KMS-11 (cell line): ENCODE measurements at regions not wholly inside any gene's neighbourhood (a gene's known extent, or its start where the extent isn't known, plus 50 kb on each side); places are given as distances from the start of the nearest gene placed in this dataset.

Experiments used
- H2AFZ ChIP-seq: fragments of 200-600 bp; sonication (generic); 2 replicates; pipeline ENCODE4 v1.6.1; 2016; ENCODE audit warnings: antibody characterized with exemption, mixed run types, low read depth
- H3K27ac ChIP-seq: fragments of 200-600 bp; sonication (generic); 2 replicates; pipeline ENCODE4 v1.6.1; 2016; ENCODE audit warnings: mild to moderate bottlenecking, mixed run types
- H3K27me3 ChIP-seq: fragments of 200-600 bp; sonication (generic); 2 replicates; pipeline ENCODE4 v1.6.1; 2017; ENCODE audit warnings: mild to moderate bottlenecking, low read depth, mixed run types, moderate library complexity; ENCODE audit not compliant: insufficient read depth
- H3K36me3 ChIP-seq: fragments of 200-600 bp; sonication (generic); 2 replicates; pipeline ENCODE4 v1.6.1; 2017; ENCODE audit warnings: mild to moderate bottlenecking, mixed run types; ENCODE audit not compliant: insufficient read depth
- H3K4me1 ChIP-seq: fragments of 200-600 bp; sonication (generic); 2 replicates; pipeline ENCODE4 v1.6.1; 2016; ENCODE audit warnings: mild to moderate bottlenecking, low read depth, mixed run types; ENCODE audit not compliant: poor library complexity, severe bottlenecking
- H3K4me2 ChIP-seq: fragments of 200-600 bp; sonication (generic); 2 replicates; pipeline ENCODE4 v1.7.0; 2016; ENCODE audit warnings: mild to moderate bottlenecking, mixed run types
- H3K4me3 ChIP-seq: fragments of 200-600 bp; sonication (generic); IDR thresholded peaks from 2 replicates; pipeline ENCODE4 v1.6.1; 2017; ENCODE audit warnings: low read depth, low read length, mixed read lengths; ENCODE audit not compliant: insufficient read depth
- H3K79me2 ChIP-seq: fragments of 200-600 bp; sonication (generic); 2 replicates; pipeline ENCODE4 v1.6.1; 2016; ENCODE audit warnings: low read depth, mixed run types; ENCODE audit not compliant: insufficient read depth
- H3K9ac ChIP-seq: fragments of 200-600 bp; sonication (generic); 2 replicates; pipeline ENCODE4 v1.6.1; 2016; ENCODE audit warnings: mild to moderate bottlenecking, mixed run types
- H4K20me1 ChIP-seq: fragments of 200-600 bp; sonication (generic); 2 replicates; pipeline ENCODE4 v1.6.1; 2016; ENCODE audit warnings: mild to moderate bottlenecking, mixed run types; ENCODE audit not compliant: insufficient read depth
- TF ChIP-seq, protein P1 (sequence below): fragments of 200-600 bp; sonication (generic); conservative IDR thresholded peaks from 2 replicates; pipeline ENCODE4 v1.6.1; 2017; ENCODE audit warnings: low read depth, mild to moderate bottlenecking, antibody characterized with exemption, low read length, moderate library complexity, mixed read lengths

DNA sequence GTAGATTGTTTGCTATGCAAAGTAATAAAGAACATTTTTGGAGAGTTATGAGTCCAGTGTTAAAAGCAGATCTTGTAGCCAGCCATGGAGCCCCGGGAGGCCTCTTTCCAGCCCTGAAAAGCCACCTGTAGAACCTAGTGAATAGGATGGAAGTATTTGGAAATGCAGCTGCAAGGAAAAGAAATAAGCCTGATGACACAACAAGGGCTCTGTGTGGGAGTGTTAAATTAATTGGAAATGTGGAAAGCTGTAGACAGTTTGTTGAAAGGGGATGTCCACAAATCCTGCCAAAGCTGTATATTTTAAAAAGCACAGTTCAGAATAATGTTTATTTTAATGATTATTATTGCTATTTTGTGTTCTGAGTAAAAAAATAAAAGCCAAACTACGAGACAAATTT is 152.5 kb upstream of the GHR start:
- H3K36me3 ChIP-seq: no peaks in the 10 kb centered on the region
- no peak overlapping the region for H3K9ac ChIP-seq
- H3K4me1 ChIP-seq: no peaks in the 10 kb centered on the region
- H3K27ac ChIP-seq: no peak overlapping the region
- no peaks in the 10 kb centered on the region for H4K20me1 ChIP-seq
- H3K79me2 ChIP-seq: no peaks in the 10 kb centered on the region
- H3K27me3 ChIP-seq: no peaks in the 10 kb centered on the region
- no peak overlapping the region for H3K4me2 ChIP-seq
- H2AFZ ChIP-seq: no peak overlapping the region
- no peak overlapping the region for H3K4me3 ChIP-seq
- TF ChIP-seq, protein P1, sequence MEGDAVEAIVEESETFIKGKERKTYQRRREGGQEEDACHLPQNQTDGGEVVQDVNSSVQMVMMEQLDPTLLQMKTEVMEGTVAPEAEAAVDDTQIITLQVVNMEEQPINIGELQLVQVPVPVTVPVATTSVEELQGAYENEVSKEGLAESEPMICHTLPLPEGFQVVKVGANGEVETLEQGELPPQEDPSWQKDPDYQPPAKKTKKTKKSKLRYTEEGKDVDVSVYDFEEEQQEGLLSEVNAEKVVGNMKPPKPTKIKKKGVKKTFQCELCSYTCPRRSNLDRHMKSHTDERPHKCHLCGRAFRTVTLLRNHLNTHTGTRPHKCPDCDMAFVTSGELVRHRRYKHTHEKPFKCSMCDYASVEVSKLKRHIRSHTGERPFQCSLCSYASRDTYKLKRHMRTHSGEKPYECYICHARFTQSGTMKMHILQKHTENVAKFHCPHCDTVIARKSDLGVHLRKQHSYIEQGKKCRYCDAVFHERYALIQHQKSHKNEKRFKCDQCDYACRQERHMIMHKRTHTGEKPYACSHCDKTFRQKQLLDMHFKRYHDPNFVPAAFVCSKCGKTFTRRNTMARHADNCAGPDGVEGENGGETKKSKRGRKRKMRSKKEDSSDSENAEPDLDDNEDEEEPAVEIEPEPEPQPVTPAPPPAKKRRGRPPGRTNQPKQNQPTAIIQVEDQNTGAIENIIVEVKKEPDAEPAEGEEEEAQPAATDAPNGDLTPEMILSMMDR: no peak

DNA sequence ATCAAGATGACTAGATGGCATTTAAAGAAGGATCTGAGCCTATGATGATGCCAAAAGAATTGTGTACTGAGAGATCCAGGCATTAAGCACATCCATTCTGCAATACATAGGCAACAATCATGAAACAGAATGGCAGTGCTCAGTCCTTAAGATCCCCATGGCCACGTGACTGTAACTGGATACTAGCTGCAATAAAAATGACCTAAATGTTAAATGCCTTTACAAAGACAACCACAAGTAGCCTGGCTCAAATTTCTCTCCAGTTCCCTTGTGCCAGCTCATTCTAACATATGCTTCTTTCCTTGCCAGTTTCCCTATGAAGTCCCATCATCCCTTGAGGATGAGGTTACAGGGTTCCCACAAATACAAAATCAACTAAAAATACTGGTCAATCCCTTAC is 148.3 kb upstream of the GHR start:
- H3K27ac ChIP-seq: no peak overlapping the region
- TF ChIP-seq, protein P1: no peak
- no peaks in the 10 kb centered on the region for H3K4me1 ChIP-seq
- H4K20me1 ChIP-seq: no peaks in the 10 kb centered on the region
- no peaks in the 10 kb centered on the region for H3K27me3 ChIP-seq
- H2AFZ ChIP-seq: no peak overlapping the region
- H3K36me3 ChIP-seq: no peaks in the 10 kb centered on the region
- H3K4me2 ChIP-seq: no peak overlapping the region
- H3K79me2 ChIP-seq: no peaks in the 10 kb centered on the region
- no peak overlapping the region for H3K9ac ChIP-seq
- H3K4me3 ChIP-seq: no peak overlapping the region

DNA sequence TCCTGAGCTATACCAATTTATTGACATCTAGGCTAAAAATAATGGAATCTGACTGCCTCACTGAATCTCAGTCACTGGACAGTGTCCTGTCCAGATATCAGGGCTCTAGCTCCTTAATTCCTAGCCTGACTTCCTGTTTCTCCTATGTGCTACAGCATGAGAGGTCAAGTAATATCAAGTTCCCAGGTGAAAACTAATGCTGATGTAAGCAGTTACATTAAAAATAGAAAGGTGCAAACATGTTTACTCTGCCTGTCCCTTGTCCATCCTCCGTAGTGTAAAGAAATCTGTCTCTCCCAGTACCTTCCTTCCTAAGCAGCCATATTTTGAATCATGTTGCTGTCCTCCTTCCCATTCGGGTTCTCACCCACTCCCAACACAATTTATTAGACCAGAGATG is 145.9 kb upstream of the GHR start:
- Histone ChIP-seq H3K9ac (no peak overlapping the region), H3K4me1 (no peaks in the 10 kb centered on the region), H3K27ac (no peak overlapping the region), H3K27me3 (no peaks in the 10 kb centered on the region), H3K79me2 (no peaks in the 10 kb centered on the region), H3K4me2 (no peak overlapping the region), H3K36me3 (no peaks in the 10 kb centered on the region), H4K20me1 (no peaks in the 10 kb centered on the region), H3K4me3 (no peak overlapping the region), H2AFZ (no peak overlapping the region)
- TF ChIP-seq, protein P1: no peak

DNA sequence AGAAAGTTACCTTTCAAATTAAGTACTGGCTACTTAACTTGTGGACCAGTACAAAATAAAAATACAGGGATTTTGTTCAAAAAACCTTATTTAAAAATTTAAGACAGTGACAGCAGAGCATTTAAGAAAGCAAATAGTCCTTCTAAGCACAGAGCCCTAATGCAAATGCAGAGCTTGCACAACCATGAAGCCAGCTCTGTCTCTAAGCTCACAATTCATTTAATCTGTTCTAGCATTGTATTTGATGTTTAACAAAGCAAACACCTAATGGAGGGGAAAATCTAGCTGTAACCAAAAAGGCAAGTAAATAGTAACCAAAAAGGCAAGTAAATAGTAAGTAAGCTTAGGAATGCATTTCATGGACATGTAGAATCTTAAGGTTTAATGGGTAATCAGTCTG is 138.7 kb upstream of the GHR start:
- Histone ChIP-seq H3K27ac (no peak overlapping the region), H4K20me1 (no peaks in the 10 kb centered on the region), H3K9ac (no peak overlapping the region), H3K4me1 (no peaks in the 10 kb centered on the region), H2AFZ (no peak overlapping the region), H3K4me3 (no peak overlapping the region), H3K27me3 (no peaks in the 10 kb centered on the region), H3K36me3 (no peaks in the 10 kb centered on the region), H3K4me2 (no peak overlapping the region), H3K79me2 (no peaks in the 10 kb centered on the region)
- TF ChIP-seq, protein P1: no peak

DNA sequence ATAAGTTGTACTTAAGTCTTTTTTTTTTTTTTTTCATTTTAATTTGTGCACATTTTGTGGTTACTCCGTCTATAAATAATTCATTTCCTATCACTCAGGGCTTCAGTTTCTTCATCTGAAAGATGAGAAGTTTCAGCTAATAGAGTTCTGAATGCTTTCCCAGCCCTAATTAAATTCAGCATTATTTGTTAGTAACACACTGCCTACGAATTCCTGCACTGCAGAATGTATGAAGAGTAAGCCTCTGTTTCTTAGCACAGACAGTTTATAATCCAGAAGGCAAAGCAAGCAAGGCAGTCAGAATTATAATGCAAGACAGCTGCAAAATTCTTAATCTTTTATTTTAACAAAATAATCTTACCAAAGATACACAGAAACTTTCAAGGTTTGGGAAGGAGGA is 138.0 kb upstream of the GHR start:
- TF ChIP-seq, protein P1: no peak
- Histone ChIP-seq H3K79me2 (no peaks in the 10 kb centered on the region), H3K4me2 (no peak overlapping the region), H2AFZ (no peak overlapping the region), H3K9ac (no peak overlapping the region), H4K20me1 (no peaks in the 10 kb centered on the region), H3K4me1 (no peaks in the 10 kb centered on the region), H3K27ac (no peak overlapping the region), H3K4me3 (no peak overlapping the region), H3K27me3 (no peaks in the 10 kb centered on the region), H3K36me3 (no peaks in the 10 kb centered on the region)
